Endothelial cell of umbilical vein (primary cell): ENCODE measurements at regions not wholly inside any gene's neighbourhood (a gene's known extent, or its start where the extent isn't known, plus 50 kb on each side); places are given as distances from the start of the nearest gene placed in this dataset.

Source experiments
- BruUV-seq: library from RNA; stranded (reverse); fragments of 400-500 nt; replicated peaks from 2 replicates; lab custom pipeline; 2021; lab: Mats Ljungman, UMichigan
- CTCF ChIA-PET: fragments of 300-600, 350-600 bp; sonication (Branson Sonifier 250); formaldehyde crosslinking; loops from one replicate; lab custom pipeline; 2021; ENCODE audit warnings: antibody characterized with exemption, inconsistent platforms; lab: Charles Lee
- POLR2A ChIA-PET: fragments of 300-600, 350-600 bp; sonication (Branson Sonifier 250); formaldehyde crosslinking; loops from one replicate; lab custom pipeline; 2021; ENCODE audit warnings: antibody characterized with exemption, inconsistent platforms; lab: Charles Lee
- DNase-seq: peaks from one replicate; pipeline ENCODE4 v3.0.0-alpha.2; 2011; ENCODE audit warnings: low read depth, low spot score
- FAIRE-seq: peaks from 2 replicates; lab custom pipeline; 2011; peaks lifted over from hg19 to GRCh38; lab: Jason Lieb, UNC
- H2AFZ ChIP-seq: 2 replicates; pipeline ENCODE4 v1.6.0; 2012; ENCODE audit warnings: low read depth, low read length, control low read depth, inconsistent platforms
- H3K27ac ChIP-seq: 2 replicates; pipeline ENCODE4 v1.5.1; 2011; ENCODE audit warnings: low read depth, mild to moderate bottlenecking, control low read depth, low read length, moderate library complexity; ENCODE audit not compliant: insufficient read depth
- H3K27me3 ChIP-seq, 2 experiments: 2 replicates each; pipeline versions ENCODE4 v1.6.0 to v1.6.1; 2011; ENCODE audit warnings: low read length in 2 of 2, mixed read lengths in 1 of 2; ENCODE audit not compliant: control insufficient read depth in 2 of 2, insufficient read depth in 2 of 2
- H3K36me3 ChIP-seq, 2 experiments: 2 replicates in 1 of 2; 3 replicates in 1 of 2; pipeline ENCODE4 v1.5.1; 2011; ENCODE audit warnings: low read length in 2 of 2, mild to moderate bottlenecking in 1 of 2, moderate library complexity in 1 of 2; ENCODE audit not compliant: control insufficient read depth in 2 of 2, insufficient read depth in 2 of 2; ENCODE audit errors: extremely low read depth in 1 of 2
- H3K4me1 ChIP-seq: 3 replicates; pipeline ENCODE4 v1.5.1; 2011; ENCODE audit warnings: mild to moderate bottlenecking, low read length; ENCODE audit not compliant: control insufficient read depth, insufficient read depth; ENCODE audit errors: extremely low read depth
- H3K4me2 ChIP-seq: 2 replicates; pipeline ENCODE4 v1.6.1; 2011; ENCODE audit warnings: low read length, control low read depth, mixed read lengths; ENCODE audit not compliant: insufficient read depth
- H3K4me3 ChIP-seq, 3 experiments: fragments of 200-600 bp in 1 of 3; sonication (generic), shearing (Covaris generic) in 1 of 3; replicated peaks in 1 of 3; 2 replicates each; pipeline ENCODE4 v1.5.1; 2011 to 2016; ENCODE audit warnings: control low read depth in 3 of 3, low read length in 3 of 3, mild to moderate bottlenecking in 2 of 3, inconsistent platforms in 1 of 3, low read depth in 1 of 3, moderate library complexity in 1 of 3; ENCODE audit not compliant: insufficient read depth in 1 of 3
- H3K79me2 ChIP-seq: 2 replicates; pipeline ENCODE4 v1.6.0; 2012; ENCODE audit warnings: low read length, inconsistent platforms; ENCODE audit not compliant: control insufficient read depth, insufficient read depth
- H3K9ac ChIP-seq: replicated peaks from 2 replicates; pipeline ENCODE3; 2011; ENCODE audit warnings: low read length, control low read depth; ENCODE audit not compliant: insufficient read depth; ENCODE audit errors: extremely low read depth
- H3K9me1 ChIP-seq: replicated peaks from 3 replicates; pipeline ENCODE4 v1.6.0; 2011; ENCODE audit warnings: mild to moderate bottlenecking, low read length; ENCODE audit not compliant: control insufficient read depth, insufficient read depth; ENCODE audit errors: extremely low read depth
- H3K9me3 ChIP-seq: replicated peaks from 2 replicates; pipeline ENCODE4 v1.5.1; 2012; ENCODE audit warnings: low read length, inconsistent platforms; ENCODE audit not compliant: control insufficient read depth, insufficient read depth
- H4K20me1 ChIP-seq: replicated peaks from 2 replicates; pipeline ENCODE3; 2011; ENCODE audit warnings: mild to moderate bottlenecking, low read length; ENCODE audit not compliant: control insufficient read depth, insufficient read depth; ENCODE audit errors: extremely low read depth
- EZH2 ChIP-seq: IDR thresholded peaks from 2 replicates; pipeline ENCODE4 v1.6.1; 2012; ENCODE audit warnings: borderline replicate concordance, low read depth, mild to moderate bottlenecking, moderate library complexity, low read length, inconsistent platforms; ENCODE audit not compliant: severe bottlenecking
- FOS ChIP-seq: IDR thresholded peaks from 2 replicates; pipeline ENCODE4 v1.6.1; 2011; ENCODE audit warnings: mild to moderate bottlenecking, low read length, moderate library complexity, borderline replicate concordance; ENCODE audit not compliant: insufficient read depth
- POLR2A ChIP-seq: IDR thresholded peaks from 2 replicates; pipeline ENCODE4 v1.6.1; 2012; ENCODE audit warnings: low read depth, mild to moderate bottlenecking, control low read depth, low read length
- POLR2AphosphoS5 ChIP-seq: IDR thresholded peaks from 2 replicates; pipeline ENCODE4 v1.6.1; 2012; ENCODE audit warnings: low read depth, mild to moderate bottlenecking, control low read depth, low read length, moderate library complexity; ENCODE audit not compliant: insufficient read depth
- dilution Hi-C: fragments of 300-500 bp; cut with MboI; formaldehyde crosslinking; loops from one replicate; pipeline ENCODE4 v1.15.0; 2019; ENCODE audit warnings: low sequenced_read_pairs; ENCODE audit not compliant: extremely low pct_ligation_motif_present
- intact Hi-C: fragments of 100-400 bp; cut with micrococcal nuclease; formaldehyde crosslinking; loops from one replicate; pipeline ENCODE4 v1.10.0; 2022
- TF ChIP-seq, protein P1 (sequence below): IDR thresholded peaks from 2 replicates; pipeline ENCODE4 v1.6.1; 2011; ENCODE audit not compliant: insufficient read depth, insufficient read length

- POLR2A ChIA-PET = no interaction called here
Measured at GRCh38 chr3:109460961-109461360, 123.6 kb upstream of the DPPA4 start.

DNA sequence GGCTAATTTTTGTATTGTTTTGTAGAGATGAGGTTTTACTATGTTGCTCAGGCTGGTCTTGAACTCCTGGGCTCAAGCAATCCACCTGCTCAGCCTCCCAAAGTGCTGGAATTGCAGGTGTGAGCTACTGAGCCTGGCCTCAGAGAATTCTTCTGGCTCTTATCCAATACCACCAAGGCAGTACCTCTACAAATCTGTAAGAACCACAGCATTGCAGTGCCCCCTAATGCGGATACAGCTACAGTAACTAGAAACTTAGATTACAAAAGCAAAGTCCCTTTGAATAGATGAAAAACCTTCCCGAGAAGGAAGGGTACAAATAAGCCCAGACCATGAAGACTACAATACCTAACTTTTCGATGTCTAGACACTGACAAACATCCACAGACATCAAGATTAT lies 107.9 kb upstream of the DPPA4 start:
- H3K9ac ChIP-seq = no peak overlapping the region
- no peaks in the 10 kb centered on the region for H3K36me3 ChIP-seq
- DNase-seq (no peak), FAIRE-seq (no peak)
- dilution Hi-C loops (no loop called here), intact Hi-C loops (no loop called here)
- no peaks in the 10 kb centered on the region for H3K9me1 ChIP-seq
- POLR2A ChIA-PET = no interaction called here
- H2AFZ ChIP-seq = no peak overlapping the region
- TF ChIP-seq FOS = no peak
- no peaks in the 10 kb centered on the region for H4K20me1 ChIP-seq
- no peaks in the 10 kb centered on the region for H3K79me2 ChIP-seq
- CTCF ChIA-PET = no interaction called here
- peaks cover 2% of the 10 kb centered on the region for H3K9me3 ChIP-seq
- H3K27me3 ChIP-seq = no peaks in the 10 kb centered on the region
- no peak overlapping the region for H3K4me2 ChIP-seq
- no TSS peak for BruUV-seq
- no peak overlapping the region for H3K27ac ChIP-seq
- H3K4me1 ChIP-seq = no peaks in the 10 kb centered on the region
- no peak overlapping the region for H3K4me3 ChIP-seq

More at GRCh38 chr3:109460961-109461360, 123.6 kb upstream of the DPPA4 start:
- Histone ChIP-seq H3K36me3 (no peaks in the 10 kb centered on the region), H3K4me3 (no peak overlapping the region), H3K27ac (no peak overlapping the region), H3K79me2 (no peaks in the 10 kb centered on the region), H3K27me3 (no peaks in the 10 kb centered on the region), H2AFZ (no peak overlapping the region), H3K9me3 (peaks cover 4% of the 10 kb centered on the region), H3K4me1 (no peaks in the 10 kb centered on the region), H3K4me2 (no peak overlapping the region), H3K9ac (no peak overlapping the region), H4K20me1 (no peaks in the 10 kb centered on the region), H3K9me1 (no peaks in the 10 kb centered on the region)
- intact Hi-C loops = no loop called here
- no TSS peak for BruUV-seq
- CTCF ChIA-PET = no interaction called here
- no peak for DNase-seq
- TF ChIP-seq, protein P1, sequence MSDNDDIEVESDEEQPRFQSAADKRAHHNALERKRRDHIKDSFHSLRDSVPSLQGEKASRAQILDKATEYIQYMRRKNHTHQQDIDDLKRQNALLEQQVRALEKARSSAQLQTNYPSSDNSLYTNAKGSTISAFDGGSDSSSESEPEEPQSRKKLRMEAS = no peak
- TF ChIP-seq POLR2A (no peak), EZH2 (no peak), POLR2AphosphoS5 (no peak)
- no peak for FAIRE-seq
- dilution Hi-C loops = no loop called here
